Mesenteric fat pad (tissue), 1 donor: ENCODE measurements at regions not wholly inside any gene's neighbourhood (a gene's known extent, or its start where the extent isn't known, plus 50 kb on each side); places are given as distances from the start of the nearest gene placed in this dataset.
"Not testable (repeated sequence)": the region's sequence is repeated elsewhere in the genome, so short reads cannot be mapped to it uniquely, and the experiment has no call there.

Source experiments
- DNase-seq: peaks from one replicate; pipeline ENCODE4 v3.0.0-alpha.2; 2020; ENCODE audit warnings: low spot score
- donor health status: DM: yes; HTN: yes; CAD: no.

DNA sequence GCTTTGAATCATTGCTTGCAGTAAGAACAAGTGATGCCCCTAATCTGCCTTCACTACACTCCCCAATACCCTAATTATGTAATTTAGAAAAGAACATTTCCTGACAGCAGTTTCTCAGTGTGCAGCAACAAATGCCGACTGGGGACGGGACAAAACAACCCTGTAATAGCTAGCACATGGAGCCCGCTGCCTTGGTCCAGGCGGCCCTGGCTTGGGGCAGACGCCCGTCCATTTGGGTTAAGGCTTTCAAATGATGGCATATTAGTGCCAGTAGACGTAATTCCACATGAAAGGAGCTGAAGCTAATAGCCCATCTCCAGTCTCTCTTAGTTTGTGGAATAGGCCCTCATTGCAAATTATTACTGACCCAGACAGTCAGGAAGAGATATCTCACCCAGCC, 150.6 kb upstream of the PITX1 start:
- no peak for DNase-seq

DNA sequence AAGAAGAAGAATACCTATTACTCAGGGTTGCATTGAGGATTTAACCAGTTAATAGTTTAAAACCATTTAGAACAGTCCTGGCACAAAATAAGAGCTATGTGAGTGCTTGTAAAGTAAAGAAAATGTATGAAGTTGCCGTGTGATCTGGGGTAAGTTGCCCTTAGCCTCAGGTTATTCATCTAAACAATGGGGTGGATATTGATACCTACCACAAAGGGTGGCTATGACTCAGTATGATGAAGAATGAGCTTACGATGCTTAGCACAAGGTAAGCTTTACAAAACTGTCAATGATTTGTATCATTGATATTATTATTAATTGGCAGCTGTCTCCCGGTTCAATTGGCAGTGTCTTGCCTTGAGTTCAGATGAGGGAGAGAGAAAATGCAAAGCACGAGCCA, 149.4 kb upstream of the PITX1 start:
- no peak for DNase-seq

DNA sequence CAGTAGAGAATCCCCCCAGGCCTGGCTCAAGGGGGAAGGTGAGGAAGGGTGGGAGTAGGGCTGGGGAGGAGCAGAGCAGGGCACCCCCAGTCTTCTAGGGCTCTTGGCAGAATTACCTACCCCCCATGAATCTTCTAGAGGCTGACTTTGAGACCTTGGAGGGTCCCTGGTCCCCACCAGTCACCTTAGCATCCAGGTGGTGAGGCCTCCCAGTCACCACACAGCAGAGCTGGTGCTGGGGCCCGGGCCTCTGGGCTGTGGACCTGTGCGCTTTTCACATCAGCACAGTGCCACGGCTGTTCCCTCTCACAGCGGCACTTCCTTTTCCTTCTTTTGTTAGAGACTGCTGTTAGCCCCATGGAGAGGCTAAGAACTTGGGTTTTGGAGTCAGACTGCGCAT, 148.6 kb upstream of the PITX1 start:
- no peak for DNase-seq

DNA sequence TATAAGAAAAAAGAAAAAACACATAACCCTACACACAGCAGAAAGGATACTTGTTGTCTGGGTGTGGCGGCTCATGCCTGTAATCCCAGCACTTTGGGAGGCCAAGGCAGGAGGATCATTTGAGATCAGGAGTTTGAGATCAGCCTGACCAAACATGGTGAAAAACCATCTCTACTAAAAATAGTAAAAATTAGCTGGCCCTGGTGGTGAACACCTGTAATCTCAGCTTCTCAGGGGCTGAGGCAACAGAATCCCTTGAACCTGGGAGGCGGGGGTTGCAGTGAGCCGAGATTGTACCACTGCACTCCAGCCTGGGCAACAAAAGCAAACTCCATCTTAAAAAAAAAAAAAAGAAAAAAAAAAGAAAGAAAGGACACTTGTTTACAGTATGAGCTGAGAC, 147.6 kb upstream of the PITX1 start:
- DNase-seq, result no peak

DNA sequence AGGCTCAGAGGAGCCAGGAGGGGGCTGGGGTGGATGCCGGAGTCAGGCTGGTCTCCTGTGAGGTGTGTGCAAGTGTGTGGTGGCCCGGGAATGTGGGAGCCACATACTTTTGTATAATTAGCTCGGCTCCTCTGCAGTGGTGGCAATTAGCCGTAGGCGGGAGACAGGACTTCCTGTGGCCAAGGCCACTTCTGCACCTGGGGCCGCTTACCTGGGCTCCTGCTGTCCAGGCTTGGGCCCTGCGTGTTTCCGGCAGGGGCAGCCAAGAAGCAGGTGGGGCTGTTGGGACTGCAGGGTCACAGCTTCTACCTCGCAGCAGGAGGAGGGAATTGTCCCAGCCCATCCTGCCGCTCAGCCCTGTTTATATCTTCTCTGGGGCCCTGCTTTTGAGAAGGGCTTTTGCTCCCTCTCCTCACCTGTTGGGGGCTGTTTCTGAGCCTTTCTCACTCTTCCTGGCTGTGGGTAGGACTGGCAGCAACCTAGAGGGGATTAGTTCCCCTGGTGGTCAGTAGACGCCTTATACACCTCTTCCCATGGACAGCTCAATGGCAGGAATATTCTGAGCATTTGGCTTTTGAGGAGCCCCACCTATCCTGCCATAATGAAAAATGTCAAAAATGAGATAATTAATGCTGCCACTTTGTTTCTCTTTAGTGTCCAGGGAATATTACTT, 145.4 kb upstream of the PITX1 start:
- no peak for DNase-seq

DNA sequence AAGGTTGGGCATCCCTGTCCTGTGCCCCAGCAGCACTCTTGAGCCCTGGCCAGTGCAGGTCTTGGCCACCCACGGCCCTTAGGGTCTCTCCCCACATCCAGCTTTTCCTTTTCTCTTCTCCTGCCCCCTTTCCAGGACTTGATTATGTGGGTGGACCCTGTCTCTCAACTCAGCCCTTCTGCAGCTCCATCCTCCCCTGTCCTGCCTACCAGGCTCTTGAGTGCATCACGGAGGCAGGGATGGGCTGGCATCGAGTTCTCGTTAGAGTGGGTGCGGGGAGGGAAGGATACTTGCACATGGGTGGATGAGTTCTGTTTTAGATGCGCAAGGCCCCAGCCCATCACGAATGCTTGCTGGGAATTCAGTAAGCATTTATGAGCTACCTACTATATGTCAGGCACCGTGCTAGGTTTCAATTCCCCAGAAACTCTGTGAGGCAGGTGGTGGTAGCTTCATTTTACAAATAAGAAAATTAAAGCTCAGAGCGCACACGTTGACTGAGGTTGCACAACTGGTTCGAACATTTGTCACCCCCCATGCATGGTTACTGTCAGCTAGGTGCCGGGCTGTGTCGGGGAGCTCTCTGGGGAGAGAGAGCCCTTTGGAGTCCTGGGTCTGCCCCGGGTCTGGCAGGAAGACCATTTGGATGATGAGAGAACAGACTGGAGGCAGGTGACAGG, 144.6 kb upstream of the PITX1 start:
- DNase-seq, result no peak

DNA sequence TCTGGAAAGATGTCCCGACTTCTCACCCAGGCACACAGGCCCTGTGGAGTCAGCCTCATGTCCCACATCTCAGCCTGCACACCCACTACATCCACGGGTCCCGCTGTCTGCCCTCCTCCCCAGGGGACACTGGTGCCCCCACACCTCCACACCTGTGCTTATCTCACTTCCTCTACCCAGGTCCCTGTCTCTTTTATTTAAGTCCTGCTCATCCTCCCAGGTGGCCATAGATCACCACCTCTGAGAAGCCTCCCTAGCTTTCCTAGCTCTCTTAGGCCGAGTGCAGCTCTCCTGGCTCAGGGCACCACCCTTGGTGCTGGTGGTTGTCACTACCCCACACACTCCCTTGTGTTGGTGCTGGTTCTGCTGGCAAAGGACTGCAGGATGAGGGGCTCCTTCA, 143.6 kb upstream of the PITX1 start:
- no peak for DNase-seq

DNA sequence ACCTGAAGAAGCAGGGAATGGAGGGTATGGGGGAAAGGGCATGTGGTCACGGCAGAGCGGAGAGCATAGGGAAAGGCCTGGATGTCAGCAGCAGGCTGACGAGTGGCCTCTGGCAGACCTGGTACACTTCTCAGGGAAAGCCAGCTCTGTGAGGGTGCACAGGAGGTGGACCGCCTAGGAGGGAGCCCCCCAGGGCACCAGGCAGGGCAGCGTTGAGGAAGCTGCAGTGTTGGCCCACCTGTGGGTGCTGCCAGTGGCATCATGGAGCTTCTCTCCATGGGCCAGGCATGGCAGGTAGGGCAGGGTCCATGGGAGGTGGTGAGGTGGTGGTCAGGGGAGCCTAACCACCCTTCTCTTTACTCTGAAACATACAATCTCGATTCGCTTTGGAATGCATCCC, 143.0 kb upstream of the PITX1 start:
- DNase-seq, result no peak

DNA sequence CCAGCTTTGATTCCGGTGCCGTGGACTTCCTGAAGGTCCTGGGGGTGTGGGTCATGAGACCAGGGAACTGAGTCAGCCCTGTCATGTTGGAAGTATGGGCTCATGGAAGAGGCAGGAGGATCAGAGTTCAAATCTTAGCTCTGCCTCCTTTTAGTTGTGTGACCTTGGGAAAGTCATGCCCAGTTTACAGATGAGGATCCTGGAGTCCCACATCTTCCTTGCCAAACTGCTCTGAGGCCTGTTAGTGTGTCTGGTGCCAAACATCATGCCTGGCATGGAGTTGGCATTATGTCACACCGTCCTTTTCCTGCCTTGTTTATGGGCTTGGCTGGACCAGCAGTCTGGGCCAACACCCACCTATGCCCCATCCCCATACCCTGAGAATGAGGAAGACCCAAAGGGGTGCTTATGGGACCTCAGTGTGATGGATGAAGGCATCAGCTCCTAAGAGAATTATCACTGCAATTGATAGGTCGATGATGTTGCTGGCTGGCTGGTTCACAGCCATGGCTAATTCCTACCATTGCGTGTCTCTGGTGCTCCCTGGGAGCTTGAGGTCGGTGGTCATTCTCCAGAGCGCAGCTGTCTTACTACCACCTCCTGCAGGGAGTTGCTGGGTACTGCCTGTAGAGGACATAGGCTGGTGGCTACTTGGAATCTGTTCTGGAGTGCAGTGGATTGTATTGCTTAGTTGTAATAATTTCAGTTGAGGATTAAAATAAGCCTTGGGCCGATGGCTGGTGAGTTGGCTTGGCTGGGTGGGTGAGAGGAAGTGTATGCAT, 140.5 kb upstream of the PITX1 start:
- DNase-seq, result no peak

DNA sequence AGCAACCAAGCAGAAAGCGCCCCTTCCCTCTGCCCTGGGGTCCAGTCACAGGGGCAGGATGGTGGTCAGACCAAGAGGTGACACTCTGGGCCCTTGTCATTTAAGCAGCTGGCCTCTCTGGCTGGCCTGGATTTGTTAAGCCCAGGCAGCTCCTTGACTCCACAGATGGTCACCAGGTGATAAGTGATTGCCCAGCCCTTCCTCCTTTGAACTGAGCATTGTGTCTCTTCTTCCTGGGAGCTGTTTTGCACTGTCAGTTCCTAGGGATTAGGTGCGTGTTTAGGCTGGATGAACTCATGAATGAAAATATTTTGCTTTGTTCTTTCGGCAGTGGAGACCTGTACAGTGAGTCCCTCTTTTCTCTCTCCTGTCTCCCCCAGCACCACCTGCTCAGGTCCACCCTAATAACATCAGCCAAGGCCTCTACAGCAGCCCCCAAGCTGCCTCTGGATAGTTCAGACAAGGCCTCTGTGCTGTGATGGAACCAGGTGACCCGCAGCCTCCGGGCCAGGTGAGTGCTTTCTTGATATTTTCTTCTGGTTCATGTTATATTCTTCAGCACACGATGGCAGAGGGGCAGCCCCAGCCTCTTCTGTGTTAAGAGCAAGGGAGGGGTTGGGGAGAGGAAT, 139.7 kb upstream of the PITX1 start:
- DNase-seq, result no peak

DNA sequence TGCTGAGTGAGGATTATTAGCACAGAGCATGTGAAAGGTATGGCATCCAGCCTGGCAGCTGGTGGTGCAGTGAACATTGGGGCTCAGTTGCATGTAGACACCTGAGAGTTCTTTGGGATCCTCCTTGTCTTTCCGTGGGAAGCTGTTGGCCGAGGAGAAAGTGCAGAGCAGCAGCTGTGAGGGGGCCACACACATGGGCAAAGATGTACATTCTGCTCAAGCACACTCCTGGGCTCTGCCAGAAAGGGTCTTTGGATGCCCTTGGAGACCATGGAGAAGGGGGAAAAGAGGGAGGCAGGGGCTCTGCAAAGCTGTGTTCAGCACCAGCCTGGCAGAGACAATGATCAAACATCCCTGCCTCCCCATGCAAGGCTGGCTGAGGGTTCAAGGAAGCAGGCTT, 138.7 kb upstream of the PITX1 start:
- no peak for DNase-seq

DNA sequence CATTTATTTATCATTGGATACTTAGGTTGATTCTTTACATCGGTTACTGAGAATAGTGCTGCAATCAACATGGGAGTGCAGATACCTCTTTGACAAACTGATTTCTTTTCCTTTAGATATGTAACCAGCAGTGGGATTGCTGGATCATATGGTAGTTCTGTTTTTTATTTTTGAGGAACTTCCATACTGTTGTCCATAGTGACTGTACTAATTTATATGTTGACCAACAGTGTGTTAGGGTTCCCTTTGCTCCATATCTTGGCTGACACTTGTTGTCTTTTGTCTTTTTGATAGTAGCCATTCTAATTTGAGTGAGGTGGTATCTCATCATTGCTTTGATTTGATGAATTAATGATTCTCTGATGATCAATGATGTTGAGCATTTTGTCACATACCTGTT, 137.3 kb upstream of the PITX1 start:
- DNase-seq, result no peak

DNA sequence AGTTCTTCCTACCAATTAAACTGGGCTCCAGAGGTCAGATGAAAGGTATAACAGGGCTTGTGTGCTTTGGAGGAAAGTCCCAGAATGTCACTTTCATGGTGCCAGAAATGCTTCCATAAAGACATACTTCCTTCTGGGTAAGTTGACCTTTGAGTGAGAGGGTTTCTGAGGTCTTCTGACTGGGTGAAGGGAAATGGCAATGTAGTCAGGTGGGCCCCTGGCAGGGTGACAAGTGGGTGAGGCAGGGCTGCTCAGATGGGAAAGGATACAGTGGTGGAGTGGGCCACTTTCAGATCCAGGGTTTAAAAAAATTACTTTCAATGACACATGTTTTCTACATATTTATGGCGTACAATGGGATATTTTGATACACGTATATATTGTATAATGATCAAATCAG, 136.5 kb upstream of the PITX1 start:
- no peak for DNase-seq

DNA sequence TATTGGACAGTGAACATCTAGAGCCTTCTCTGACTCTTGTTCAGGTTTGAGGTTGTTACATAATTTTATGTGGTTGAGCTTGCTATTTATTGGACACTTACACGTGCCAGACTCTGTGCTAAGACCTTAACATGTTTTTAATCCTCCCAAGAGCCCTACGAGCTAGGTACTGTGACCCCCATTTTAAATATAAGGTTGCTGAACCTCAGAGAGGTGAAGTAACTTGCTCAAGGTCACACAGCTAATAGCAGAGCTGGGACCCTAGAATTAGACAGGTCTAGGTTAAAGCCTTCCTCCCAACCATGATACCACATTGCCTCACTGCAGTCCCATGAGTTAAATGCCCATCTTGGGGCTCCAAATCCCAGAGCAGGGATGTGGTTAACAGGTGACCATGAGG, 135.7 kb upstream of the PITX1 start:
- DNase-seq, result no peak

DNA sequence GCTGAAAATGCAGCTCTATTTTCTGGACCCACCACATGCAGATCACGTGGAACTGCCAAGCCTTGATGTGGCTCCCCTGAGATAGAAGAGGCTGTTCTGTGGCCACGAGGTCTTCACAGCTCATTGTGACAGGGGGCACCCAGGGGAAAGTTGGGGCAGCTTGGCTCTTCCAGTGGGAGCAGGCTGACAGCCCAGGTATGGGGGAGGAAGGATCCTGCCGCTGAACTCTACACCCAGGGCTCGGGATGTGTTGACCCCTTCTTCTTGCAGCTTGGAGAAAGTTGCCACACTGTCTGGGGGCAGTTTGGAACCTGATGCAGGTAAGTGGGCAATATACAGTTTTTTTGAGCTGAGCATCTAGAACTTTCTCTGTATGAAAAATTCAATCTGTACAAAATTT, 133.6 kb upstream of the PITX1 start:
- no peak for DNase-seq

DNA sequence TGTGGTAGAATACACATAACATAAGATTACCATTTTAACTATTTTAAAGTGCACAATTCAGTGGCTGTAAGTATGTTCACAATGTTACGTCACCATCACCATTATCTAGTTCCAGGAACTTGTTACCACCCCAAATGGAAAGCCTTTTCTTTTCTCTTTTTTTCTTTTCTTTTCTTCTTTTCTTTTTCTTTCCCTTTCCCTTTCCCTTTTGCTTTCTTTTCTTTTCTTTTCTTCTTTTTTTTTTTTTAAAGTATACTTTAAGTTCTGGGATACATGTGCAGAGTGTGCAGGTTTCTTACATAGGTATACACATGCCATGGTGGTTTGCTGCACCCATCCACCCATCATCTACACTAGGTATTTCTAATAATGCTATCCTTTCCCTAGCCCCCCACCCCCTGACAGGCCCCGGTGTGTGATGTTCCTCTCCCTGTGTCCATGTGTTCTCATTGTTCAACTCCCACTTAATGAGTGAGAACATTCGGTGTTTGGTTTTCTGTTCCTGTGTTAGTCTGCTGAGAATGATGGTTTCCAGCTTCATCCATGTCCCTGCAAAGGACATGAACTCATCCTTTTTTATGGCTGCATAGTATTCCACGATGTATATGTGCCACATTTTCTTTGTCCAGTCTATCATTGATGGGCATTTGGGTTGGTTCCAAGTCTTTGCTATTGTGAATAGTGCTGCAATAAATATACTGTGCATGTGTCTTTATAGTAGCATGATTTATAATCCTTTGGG, 131.0 kb upstream of the PITX1 start:
- not testable (repeated sequence) for DNase-seq

DNA sequence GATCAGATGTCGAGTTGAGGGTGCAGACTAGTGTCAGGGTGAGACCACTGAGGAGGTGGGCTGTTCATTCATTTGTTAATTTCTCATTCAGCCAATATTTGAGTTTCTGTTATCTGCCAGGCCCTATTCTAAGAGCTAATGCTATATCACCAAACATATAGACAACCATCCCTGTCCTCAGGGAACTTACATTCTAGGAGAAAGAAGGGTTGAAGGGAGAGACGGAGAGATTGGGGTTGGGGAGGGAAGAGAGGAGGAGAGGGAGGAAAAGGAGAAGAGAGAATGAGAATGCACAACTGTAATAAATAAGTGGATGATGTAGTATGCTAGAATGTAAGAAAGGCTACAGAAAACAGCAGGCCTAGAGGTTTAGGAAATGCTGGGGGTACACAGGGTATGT, 129.9 kb upstream of the PITX1 start:
- DNase-seq, result no peak

DNA sequence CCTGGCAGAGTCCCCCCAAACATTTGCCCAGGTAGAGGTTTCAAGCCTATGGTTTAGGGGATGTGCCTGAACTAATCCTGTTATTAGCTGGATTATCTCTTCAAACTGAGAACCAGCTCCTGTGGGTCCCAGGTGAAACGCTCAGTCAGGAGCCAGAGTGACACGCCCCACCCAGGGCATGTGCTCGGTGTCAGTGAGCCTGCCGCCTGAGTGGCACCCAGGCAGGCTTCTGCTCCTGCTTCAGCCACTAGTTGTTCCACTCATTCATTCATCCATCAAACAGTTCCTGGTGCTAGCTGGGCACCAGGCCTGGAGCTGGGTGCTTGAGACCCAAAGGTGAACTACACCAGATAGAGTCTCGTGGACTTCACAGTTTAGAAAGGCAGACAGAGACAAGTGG, 129.4 kb upstream of the PITX1 start:
- DNase-seq, result no peak

DNA sequence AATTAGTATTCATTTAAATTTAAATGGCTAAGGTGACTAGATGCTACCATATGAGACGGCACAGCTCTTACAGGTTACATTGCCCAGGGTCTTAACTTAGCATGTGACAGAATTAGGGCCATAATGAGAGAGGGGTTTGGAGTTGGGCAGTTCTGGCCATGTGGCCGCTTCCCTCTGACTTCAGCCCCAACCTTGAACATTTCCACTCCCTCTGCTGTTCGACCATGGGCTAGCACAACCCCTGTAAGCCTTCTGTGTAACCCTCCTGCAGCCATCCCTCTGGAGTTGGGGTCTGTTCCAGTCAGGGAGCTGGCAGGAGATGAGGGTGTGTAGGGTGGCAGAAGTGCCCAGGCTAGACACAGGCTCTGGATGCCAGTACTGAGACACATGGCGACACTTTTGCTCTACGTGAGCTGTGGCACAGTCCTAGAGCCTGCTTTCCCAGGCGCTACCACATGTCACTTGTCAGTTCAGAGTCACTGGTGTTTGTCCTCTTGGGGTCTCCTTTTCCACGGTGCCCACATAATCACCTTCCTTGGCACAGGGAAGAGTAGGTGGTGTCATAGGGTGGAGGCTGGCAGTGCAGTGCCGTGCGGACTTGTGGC, 128.7 kb upstream of the PITX1 start:
- DNase-seq, result no peak

DNA sequence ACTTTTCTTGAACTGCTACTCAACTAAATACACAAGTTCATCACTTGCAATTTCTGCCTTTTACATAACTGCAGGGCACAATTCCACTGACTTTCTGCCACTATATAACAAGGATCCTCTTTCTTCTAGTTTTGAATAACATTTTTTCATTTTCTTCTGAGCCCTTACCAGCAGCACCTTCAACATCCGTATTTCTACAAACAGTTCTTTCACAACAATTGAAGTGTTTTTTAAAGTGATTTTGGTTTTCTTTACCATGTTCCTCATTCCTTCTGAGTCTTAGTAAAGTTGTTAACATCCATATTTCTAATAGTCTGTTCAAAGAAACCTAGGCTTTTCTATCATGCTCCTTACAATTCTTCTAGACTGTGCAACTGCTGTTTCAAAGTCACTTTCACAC, 127.2 kb upstream of the PITX1 start:
- no peak for DNase-seq

DNA sequence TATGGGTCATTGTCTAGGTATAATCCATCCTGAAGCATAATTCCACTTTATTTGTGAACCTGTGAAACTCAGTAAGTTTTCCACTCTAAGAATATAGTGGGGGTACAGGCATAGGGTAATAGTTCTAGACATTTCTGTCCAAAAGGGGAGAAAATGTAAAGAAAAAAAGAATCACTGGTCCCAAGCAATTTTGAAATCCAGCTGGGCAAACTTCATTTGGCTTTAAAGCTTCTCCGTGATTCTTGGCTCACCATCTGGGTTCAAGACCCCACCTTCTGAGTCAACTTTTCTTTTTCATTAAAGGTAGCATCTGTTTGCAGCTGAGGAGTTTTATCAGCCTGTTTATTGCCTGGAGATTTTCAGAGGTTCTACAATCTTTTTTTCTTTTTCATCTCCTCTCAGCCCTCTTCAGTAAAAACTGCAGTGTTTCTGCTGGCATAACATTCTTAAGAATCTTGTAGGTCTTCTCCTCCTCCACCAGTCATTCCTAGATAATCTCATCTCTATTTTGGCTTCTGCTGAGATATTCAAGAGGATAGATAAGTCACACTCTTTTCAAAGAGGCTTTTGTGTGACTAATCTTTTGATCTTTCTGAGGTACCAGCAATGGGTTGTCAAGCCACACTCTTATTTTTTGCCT, 126.1 kb upstream of the PITX1 start:
- no peak for DNase-seq
